CD4-positive, alpha-beta T cell treated with Interleukin-15 for 1 hour (primary cell): ENCODE measurements at regions not wholly inside any gene's neighbourhood (a gene's known extent, or its start where the extent isn't known, plus 50 kb on each side); places are given as distances from the start of the nearest gene placed in this dataset.

ENCODE experiments used
- DNase-seq: peaks from one replicate; pipeline ENCODE4 v3.0.0-alpha.2; 2020

DNA sequence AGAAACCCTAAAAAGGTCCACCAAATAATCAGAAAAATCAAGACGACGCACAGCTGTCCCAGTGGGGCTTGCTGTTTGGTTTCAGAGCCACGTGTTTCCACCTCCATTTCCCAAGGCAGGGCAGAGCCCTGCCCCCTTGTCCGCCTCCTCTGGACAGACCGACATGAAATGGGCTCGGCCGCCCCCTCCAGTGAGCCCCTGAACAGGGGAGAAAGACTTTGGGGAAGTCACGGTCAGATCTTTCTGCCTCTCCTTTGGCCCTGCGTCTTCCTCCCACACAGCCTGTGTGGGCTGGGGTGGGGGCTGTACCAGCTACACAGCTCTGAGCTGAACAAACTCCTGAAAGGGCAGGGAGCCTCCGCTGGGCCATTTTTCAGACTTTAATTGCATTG is 230.7 kb downstream of the ENGASE start:
- no peak for DNase-seq

DNA sequence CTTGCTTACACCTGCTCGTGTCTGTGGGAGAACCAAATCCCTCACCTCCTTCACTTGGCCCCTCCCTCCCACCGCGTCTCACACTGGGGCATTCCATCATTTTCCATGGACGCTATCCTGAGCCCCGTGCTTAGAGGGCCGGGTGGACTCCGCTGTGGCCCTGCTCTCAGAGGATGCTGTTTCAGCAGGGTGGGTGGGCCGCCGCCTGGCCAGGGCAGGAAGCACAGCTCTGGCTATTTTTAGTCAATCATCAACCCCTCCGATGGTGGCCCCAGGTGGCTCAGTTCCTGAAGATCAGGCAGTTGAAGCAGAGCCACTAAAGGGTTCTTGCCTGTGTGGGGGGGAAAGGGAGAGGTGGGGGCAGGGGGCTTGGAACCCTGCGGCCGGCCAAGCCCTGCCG is 230.3 kb downstream of the ENGASE start:
- DNase-seq = no peak

DNA sequence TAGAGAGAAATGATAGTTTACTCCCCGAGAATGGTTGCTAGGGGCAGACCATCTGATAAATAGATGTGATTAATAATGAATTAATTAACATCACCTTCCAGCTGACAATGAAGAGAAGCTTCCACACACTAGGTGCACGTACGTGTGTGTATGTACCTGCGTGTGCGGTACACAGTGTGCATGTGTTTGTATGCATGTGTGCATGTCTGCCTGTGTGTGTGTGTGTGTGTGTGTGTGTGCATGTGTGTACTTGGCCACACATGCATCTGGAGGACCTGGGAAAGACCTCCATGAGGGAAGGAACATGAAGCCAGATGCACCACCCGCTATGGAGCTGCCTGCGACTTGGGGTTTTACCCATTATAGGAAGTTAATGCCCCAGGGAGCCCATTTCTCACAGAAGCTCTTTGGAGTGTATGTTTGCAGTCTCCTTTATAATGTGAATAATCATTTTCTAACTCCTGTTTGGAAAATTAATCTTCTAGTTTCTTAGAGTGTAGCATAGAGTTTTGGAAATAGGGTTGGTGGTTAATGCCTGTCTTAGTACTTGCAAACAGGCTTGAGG is 229.1 kb downstream of the ENGASE start:
- no peak for DNase-seq

DNA sequence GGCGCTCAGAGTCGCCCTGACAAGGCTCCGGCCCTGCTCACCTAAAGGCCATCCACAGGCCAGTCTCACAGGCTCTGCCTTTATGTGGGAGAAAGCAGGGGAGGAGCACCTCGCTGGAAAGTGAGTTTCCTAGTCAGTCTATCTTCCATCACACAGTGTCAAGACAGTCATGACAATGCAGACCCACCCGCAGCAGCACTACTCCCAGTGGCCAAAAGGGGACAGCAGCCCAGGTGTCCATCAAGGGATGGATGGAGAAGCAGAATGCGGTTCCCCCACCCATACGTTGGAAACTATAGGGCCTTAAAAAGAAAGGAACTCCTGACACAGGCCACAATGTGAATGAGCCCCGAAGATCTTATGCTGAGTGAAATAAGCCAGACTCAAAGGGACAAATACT is 226.8 kb downstream of the ENGASE start:
- no peak for DNase-seq

DNA sequence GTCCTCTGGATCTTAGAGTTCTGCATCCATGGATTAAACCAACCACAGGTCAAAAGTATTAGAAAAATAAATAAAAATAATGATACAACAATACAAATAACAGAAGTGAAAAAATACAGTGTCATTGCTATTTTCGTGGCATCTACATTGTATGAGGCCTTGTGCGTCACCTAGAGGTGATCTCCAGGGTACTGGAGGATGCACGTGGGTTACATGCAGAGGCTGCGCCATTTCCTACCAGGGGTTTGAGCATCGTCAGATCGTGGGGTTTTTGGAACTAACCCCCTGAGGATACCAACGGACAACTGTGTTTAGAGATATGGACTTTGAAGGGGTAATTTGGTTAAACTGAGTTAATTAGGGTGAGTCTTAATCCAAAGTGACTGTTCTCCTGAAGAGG is 224.7 kb downstream of the ENGASE start:
- no peak for DNase-seq

DNA sequence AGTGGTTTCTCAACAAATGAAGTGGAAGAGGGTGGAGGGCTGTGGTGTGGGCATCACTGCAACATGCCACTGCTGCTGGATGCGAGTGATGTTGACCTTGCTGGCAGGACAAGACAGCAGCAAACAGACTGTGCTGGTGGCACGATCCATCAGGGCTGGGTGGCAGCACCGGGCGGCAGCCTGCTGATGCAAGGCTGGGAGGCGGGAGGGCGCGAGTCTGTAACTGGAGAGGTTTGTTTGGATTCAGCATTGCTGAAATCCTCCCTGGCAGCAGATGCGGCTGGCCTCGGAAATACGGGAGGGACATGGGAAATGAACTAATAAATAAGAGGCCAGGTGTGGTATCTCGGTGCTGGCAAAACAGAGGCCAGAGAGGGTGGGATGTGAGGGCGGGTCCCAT is 224.2 kb downstream of the ENGASE start:
- DNase-seq = no peak

DNA sequence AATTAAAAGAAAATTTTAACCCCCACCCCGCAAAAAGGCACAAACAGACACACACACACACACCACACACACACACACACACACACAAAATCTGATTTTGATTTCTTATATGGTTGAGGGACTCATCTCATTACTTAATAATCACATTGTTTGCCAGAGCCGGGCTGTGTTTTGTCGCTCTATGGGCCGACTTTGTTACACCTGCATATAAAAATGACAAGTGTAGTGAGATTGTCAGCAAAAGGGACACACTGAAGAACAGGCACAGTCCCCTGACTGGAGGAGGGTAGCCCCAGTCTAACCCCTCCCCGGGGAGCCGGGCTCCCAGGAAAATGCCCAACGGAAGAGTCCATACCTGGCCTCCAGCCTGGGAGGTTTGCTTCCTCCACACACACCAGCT is 221.6 kb downstream of the ENGASE start:
- DNase-seq = no peak

DNA sequence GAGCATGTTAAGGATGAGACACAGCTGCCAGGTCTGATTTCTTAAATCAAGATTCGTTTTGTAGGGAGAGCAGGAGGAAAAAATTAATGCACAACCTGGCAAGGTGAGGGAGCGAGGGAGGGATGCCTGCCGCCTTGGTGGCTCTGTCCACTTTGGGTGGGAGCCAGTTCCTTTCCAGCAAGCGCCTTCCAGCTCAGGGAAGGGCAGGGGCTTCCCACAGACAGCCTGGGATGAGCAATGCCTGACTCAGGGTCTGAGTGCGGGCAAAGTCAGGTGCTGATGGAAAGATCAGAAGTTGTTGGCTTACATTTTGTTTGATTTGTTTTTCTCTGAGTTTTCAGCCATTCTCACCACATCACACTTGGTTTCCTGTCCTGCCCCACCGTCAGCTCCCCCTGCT is 220.7 kb downstream of the ENGASE start:
- no peak for DNase-seq

DNA sequence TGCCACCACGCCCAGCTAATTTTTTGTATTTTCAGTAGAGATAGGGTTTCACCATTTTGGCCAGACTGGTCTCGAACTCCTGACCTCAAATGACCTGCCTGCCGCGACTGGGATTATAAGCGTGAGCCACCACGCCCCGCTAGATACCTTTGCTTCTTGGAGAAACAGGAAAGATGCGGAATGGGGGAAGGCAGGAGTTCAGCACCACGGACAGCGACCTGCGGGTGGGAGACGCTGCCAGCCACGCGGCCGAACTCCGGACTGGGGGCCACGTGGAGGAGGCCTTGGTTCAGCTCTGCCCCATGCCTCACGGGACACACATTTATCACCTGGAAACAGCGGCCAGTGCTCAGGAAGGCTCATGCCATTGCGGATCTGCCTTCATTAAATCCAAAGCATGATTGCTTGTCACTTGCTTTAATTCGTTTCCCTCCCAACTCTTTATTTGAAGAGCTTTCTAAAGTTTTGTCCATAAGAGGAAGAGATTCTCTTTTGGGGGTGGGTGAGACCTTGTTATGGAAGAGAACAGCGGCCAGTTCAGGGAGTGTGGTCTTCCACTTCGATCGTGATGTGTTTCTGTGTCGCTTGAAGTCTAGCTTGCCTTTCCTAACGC is 219.9 kb downstream of the ENGASE start:
- DNase-seq = no peak

DNA sequence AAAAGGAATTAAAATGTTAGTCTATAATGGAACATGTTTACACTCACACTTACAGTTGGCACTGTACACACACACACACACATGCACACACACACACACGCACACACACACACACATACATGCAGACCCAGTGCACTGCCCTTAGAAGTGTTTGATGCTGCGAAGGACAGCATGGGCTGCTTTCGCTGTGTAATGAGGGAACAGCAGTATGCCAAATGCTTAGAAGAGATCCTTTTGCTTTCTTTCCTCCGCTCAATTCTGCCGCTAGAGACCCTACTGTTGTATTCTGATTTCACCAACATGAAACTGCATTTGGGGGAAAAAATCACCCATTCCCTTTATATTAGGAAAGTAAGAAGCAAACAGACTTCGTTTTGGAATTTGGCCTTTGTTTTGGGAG is 217.9 kb downstream of the ENGASE start:
- no peak for DNase-seq

DNA sequence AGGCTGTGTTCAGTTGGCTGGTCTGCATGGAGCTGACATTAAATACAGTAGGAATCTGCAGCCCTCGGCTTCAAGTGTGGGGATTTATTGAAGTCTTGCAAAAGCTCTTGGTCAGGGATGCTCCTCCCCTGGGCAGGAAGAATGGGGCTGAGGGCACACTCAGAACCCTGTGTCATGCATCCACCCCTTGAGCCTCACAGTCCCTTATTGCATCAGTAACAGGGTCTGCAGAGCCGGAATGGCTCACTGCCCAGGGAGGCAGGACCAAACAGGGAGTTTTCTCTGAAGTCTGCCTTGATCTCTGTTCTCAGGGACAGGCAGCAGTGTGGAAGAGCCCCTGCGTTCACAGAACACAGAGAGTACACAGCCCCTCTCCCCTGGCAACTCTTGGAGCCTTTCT is 216.8 kb downstream of the ENGASE start:
- no peak for DNase-seq

DNA sequence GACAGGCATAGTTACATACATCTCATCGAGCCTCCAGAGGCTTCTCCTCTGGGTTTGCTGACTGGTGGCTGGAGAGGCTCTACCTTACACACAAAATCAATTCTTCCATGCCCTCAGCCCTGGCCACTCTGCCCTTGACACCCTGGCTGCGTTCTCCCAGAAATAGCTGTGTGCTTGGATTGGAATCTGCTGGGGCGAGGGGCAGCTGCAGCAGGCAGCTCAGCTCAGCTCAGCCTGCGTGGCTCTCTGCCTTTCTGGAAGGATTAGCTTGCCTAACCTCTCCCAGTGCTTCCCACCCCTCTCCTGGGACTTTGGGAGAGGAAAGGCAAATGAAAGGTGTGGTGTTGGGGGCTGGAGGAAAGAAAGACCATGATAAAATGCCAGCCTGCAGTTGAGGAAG is 216.1 kb downstream of the ENGASE start:
- DNase-seq = no peak

DNA sequence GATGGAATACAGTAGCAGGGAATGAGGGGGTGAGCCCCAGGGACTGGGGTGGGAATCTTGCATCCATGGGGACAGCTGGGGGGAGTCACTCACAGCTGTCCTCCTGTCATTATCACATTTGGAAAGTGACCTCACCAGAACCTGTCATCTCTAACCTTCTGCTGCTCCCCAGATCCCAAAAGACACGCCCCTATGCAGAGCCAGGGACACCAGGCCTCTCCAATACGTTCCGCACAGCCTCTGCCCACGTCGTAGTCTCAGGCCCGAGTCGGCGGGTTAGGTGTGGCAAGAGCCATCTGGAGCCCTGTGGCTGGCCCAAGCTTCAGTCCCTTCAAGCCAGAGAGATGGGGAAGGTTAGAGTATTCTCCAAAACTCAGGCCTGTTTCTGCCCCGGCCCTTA is 214.3 kb downstream of the ENGASE start:
- no peak for DNase-seq

DNA sequence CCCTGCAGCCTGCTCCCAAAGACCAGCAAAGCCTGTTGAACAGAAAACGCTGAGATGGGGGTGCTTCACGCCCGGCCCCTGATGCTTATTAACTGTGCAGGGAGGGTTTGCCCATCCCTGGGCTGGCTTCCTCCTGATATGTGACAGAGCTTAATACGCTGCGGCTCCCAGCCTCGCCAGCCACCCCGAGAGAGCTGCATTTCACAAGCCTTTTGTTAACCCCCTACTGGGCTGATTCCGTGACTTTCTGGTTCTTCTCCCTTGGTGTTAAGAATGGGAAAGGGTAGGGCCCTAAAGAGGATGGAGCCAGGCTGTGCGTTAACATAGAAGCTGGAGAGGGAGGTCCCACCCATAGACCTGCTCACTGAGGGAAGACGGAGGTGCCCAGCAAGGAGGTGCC is 211.8 kb downstream of the ENGASE start:
- DNase-seq = no peak

DNA sequence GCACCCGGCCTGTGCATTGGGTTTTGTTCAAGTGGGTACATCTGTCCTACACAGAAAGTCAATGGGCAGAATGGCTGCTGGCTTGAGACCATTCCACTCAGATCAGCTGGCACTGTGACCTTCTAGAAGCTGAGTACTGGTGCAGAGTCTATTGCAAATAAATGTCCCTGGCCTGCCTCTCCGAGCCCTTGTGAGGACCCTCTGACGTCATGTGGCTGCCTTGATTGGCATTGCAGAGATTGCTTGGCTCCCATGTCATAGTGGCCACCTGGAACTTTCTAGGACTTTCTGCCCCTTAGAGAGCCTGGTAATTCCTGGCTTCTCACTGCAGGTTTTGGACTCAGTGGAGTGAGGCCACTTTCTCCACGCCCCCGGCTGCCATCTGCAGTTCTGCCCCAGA is 211.3 kb downstream of the ENGASE start:
- no peak for DNase-seq

DNA sequence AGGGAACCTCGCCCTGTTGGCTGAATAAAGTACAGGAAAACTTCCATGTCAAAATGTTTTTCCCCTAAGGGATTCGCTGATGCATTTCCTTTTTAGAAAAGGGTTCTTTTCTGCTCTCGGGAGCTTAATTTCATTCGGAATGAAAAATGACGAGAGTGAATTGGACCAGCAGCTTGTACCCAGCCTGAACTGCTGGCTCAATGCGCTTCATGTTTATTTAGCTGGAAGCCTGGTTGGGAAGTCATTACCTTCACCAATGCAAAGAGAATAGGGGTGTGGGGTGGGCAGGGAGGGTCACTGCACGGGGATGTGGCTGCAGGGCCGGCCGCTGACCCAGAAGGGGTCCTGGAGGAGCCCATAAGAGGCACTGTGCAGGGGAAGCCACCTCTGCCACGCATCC is 207.7 kb downstream of the ENGASE start:
- DNase-seq = no peak

DNA sequence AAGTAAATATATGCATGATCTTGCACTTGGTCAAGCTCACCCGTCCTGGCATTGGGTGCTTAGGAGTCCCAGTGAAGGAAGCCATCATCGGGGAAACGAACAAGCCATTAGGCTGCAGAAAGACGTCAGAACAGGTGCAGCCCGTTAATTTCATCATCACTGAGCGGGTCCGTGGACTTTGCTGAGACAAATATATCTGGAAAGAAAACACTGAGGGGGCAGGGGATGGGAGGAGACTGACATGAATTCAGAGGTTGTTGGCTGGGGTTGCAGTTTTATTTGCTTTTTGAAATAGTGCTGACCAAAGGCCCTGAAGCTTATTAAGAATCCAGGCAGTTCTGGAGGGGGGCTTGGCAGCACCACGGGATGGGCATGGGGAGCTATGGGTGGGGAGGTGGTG is 207.2 kb downstream of the ENGASE start:
- DNase-seq = no peak

DNA sequence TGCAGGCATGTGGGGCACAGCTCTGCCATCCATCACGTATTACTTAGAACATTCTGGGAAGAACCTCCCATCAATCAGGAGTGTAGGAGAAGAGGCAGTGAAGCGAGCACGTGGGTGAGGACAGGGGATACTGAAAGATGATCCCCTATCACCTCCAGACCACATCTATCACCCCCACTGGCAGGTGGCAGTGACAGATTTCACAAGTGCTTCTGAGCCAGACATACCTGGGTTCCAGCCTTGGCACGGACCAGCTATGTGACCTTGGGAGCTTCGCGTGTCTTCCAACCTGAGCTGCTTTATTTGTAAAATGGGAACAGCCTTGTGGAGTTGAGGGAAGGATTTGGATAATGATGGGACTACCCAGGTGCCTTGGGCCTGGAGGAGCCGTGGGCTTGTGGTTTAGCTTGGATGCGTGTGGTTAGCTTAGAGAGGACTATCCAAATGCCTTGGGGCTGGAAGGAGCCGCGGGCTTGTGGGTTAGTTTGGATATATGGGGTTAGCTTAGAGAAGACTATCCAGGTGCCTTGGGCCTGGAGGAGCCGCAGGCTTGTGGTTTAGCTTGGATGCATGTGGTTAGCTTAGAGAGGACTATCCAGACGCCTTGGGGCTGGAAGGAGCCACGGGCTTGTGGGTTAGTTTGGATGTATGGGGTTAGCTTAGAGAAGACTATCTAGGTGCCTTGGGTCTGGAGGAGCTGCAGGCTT is 206.4 kb downstream of the ENGASE start:
- no peak for DNase-seq

DNA sequence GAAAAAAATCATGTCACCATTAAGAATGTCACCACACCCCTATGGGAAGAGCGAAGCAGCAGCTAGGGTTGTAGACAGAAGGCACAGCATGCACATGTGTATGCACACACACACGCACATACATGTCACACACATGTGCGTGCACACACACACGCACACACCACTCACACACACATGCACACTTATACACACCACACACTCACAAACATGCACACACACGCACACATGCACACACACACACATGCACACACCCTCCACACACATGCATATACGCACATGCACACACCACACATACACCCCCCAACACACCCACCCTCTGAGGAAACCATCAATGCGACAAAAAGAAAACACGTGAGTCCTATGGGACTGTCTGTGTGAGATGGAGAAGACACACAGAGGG is 205.4 kb downstream of the ENGASE start:
- no peak for DNase-seq

DNA sequence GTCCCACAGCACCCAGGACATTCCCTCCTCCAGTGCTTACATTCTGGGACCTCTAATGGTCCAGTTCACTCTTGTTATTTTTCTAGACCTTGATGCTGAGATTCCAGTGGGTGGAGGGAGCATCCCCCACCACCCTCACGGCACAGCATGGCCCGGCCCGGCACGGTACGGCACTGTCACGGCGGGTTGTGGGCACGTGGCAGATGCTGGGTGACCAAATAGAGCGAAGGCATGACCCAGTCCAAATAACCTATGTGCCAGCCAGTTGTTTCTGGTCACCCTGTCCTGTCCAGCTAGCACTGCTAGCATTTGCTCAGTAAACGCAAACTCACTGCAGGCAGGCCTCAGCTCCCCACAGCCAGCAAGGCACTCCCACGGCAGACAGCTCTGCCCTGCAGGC is 204.7 kb downstream of the ENGASE start:
- DNase-seq = no peak

DNA sequence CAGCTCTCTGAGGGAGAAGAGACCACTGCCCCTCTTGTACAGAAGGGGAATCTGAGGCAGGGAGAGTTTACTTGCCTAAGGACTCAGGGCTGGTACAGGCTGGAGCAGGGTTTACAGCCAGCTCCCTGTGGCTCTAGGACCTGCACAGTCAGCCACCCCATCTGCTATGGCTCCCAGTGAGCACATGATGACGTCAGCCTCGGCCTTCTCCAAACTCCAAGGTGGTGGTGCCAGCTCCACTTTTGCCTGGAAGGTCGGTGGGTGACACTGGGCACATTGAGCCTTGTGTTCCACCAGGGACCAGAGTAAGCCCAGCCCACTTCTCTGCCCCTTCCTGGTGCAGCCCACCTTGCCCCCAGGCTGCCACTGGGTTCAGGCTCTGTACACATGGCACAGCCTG is 202.2 kb downstream of the ENGASE start:
- DNase-seq = no peak

DNA sequence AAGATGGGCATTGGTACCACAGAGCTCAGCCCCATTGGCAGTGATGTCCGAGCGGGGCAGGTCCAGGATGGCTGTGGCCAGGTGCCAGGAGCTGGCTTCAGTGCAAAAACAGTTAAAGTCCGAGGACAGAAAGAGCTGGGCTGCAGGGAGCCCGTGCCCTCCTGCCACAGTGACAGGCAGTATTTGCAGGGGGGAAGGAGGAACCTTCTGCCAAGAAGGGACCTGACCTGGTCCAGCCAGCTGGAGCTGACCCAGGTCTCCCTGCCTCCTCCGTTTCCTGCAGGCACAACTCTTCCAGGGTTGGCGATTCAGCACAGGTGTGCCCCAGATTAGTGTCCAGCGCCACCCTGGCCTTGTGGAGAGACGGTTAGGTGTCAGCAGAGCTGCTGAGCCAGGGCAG is 199.0 kb downstream of the ENGASE start:
- no peak for DNase-seq

DNA sequence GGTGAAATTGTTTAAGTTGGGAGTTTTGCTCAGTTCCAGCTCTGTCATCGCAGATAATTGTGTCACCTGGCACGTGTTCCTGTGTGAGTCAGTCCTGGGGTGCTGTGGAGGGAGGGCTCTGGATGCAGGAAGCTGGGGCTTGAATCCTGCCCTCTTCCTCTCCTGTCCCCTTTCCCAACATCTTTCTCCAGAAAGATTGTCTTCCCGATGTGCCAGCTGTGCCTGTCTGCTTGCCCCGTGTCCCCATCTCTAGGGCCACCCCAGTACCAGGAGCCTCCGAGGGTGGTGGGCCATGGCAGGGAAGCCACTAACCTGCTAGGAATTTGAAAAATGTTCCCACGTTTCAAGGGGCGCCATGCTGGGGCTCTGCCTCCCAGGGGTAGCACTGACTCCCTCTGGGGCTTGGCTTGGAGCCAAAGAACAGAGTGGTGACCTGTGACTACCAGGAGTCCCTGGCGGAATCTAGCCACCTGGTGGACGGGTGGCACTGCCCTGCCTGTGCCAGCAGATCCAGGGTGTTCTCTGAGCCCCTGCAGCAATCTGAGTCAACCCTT is 198.1 kb downstream of the ENGASE start:
- DNase-seq = no peak

DNA sequence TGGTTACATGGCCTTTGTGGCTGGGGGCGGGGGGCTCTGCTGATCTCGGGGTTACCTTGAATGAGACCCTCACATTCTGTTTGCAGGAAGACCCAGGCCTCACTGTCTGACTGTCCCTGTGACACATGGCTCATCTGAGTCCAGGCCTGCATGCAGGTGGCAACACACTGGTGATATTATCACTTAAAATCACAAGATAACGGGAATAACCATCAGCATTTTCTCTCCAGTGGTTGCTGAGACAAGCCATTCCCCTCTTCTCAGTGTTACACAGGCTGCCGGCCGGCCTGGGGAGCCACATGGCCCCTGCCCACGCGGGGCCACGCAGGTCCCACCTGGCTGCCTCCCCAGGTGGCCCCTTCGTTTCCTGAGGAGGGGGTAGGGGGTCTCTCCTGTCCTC is 197.6 kb downstream of the ENGASE start:
- no peak for DNase-seq

DNA sequence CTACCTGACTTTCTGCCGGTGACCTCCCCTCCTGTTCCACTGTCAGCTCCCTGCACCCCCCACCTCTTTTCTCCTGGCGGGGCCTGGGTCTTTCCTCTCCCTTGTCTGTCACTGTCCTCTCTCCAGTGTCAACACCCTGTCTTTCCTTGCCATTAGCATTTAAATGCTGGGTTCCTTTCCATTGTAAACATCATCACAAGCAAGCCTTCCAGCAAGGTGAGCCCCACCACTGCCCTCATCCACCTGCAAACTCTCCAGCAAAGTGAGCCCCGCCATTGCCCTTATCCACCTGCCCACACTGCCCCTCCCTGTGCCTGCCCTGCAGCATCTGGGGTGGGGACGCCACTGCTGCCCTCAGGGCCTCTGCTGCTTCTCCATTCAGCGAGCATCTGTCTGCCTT is 195.0 kb downstream of the ENGASE start:
- no peak for DNase-seq
